NCI-H2196 treated with DMSO at 0.1 percent for 48 hours (cell line): ENCODE measurements at regions not wholly inside any gene's neighbourhood (a gene's known extent, or its start where the extent isn't known, plus 50 kb on each side); places are given as distances from the start of the nearest gene placed in this dataset.
"Not testable (repeated sequence)": the region's sequence is repeated elsewhere in the genome, so short reads cannot be mapped to it uniquely, and the experiment has no call there.

Experiments used
- DNase-seq: peaks from one replicate; lab custom pipeline; 2025; ENCODE audit not compliant: unreplicated experiment; lab: John Stamatoyannopoulos, UW

DNA sequence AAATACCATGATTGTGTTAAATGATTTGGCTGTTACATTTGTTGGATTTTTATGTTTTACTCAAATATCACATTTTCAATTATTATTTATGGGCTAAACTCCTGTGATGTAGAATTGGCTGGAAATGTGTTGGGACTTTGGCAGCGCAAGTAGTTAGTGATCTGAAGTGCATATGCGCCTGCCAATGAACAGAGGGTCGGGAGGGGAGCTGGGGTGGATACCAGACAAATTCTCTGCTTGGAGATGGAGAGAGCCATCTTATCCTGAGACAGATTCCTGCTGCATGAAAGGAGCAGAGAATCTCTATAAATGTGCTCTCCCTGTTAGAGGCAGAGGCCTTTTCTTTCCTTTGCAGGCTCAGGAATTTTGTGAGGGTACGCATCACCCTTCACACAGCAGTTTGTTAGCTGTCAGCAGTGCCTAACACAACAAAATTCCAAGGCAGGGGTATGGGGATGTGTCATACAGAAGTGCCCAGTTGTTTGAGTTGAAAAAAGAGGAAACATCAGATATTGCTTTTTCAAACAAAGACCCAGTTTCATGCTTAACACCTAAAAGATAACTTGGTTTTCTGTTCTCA, 489.1 kb downstream of the CSNK1G3 start:
- DNase-seq = no peak

DNA sequence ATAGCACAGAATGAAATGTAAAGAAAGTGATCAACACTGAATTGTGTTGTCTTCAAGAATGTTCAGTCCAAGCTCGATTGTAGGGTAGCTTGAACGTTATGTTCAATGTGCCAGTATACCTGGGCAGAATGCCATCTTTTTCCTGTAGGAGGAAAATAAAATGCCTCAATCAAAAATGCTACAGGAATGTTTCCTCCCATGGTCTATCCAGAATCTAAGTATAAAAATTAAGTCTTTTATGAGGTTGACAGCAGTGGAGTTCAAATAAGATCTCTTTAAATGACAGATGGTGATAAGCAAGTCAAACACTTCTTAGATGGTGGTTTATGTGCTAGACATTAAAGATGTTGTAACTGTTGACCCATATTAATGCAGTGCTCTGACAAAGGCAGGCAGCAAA, 488.6 kb downstream of the CSNK1G3 start:
- DNase-seq = no peak

DNA sequence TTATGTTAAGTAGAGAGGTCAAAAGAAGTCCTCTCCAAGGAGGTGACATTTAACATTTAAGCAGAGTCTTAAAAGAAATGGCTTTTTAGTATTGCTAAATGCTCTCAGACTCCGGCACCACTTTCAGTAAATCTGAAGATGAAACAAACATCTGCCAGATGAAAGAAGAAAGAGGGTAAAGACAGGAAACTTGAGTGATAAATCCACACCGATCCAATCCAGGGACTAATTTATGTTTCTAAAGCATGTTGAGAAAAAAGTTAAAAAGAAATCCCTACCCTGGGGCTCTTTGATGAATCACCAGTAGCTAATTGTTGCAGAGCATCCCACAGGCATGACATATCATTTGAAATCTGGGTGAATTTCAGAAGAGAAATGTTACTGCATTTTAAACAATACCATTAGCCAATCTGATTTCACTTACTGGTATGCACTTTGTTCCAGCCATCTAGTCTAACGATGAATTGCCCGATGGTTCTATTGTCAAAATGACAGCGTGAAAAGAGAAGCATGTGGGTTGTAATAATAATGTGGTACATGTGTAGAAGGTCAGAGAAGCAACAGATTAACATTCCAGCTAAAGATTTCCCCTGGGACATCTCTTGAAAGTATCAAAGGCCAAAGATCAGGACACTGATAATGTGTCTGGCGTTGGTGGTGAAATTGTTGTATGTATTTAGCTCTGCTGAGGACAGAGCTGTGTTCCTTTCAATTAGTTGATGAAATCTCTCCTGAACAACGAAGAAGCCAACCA, 485.7 kb downstream of the CSNK1G3 start:
- DNase-seq = no peak

DNA sequence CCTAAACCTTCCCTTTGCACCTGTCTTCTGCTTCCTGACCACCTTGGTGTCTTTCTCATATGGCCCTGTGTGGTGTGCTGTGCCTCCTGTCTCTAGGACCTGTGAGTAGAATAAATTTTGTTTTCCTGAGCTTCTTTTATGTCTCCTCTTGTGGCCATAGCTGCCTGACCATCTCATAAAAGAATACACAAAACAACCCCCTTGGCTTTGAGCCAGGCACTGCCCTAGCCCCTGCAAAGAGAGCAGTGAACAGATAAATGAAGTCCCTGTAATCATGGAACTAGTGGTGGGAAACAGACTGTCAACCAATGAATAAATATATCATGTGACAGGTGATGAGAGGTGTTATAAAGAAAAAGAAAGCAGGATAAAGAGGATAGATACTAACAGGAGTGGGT, 485.1 kb downstream of the CSNK1G3 start:
- DNase-seq = no peak

DNA sequence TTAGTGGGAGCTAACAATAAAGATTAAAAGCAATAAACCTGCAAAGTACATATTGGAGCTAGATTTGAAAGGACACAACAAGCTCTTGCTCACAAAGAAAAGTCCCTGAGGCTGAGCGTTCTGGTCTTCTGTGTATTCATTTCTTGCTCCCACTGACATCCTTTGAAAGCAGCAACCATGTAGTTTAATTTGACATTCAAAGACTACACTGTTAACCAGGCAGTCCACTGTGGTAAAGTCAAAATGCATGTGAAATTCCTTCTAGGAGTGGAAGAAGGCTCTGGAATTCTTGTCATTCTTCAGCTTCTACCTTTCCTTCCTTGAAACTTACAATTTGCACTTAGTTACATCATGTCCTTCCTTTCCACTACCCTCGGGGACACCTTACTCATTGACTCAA, 480.7 kb downstream of the CSNK1G3 start:
- no peak for DNase-seq

DNA sequence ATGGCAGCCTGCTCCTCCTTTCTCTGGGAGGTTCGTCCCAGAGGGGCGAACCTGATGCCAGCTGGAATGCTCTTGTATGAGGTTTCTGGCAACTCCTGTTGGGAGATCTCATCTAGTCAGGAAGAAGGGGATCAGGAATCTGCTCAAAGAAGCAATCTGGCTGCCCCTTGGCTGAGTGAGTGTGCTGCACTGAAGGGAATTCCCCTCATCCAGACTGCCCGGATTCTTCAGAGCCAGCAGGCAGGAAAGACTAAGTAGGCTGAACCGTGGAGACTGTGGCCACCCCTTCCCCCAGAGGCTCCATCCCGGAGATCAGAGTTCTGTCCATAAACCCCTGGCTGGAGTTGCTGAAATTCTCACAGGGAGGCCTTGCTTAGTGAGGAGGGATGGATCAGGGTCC, 476.0 kb downstream of the CSNK1G3 start:
- DNase-seq = no peak

DNA sequence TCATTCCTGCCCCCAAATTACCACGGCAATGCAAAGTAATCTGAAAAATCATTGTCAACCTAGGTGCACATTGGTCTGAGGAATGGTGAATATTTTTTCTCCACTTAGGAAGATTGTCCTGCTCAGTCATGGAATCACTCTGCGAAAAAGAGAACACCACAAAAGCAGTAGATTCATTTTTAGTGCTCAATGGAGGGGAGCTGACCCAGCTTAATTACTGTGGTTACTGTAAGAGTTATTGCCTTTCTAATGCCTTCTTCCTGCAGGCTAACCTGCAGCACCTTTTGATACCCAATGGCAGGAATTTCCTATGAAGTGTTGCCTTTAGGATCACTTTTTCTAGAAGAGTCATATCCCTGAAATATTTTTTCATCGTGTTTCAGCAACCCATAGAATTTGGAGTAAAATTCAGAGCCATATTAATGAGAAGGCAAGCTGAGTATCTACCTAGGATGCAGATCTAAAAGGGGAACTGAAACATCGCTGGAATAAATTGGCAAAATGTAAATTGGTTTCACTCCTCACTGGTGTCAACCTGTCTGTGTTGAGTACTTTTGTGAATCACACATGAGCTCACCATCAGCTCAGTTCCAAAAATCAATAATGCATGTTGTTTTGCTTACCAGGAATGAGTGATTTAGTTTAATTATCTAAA, 464.5 kb downstream of the CSNK1G3 start:
- DNase-seq = no peak

DNA sequence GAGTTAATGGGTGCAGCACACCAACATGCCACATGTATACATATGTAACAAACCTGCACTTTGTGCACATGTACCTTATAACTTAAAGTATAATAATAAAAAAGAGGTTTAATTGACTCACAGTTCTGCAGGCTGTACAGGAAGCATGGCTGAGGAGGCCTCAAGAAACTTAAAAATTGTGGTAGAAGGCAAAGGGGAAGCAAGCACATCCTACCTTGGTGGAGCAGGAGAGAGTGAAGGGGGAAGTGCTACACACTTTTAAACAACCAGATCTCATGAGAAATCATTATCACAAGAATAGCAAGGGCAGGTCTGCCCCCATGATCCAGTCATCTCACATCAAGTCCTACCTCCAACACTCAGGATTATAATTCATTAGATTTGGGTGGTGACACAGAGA, 463.5 kb downstream of the CSNK1G3 start:
- not testable (repeated sequence) for DNase-seq

DNA sequence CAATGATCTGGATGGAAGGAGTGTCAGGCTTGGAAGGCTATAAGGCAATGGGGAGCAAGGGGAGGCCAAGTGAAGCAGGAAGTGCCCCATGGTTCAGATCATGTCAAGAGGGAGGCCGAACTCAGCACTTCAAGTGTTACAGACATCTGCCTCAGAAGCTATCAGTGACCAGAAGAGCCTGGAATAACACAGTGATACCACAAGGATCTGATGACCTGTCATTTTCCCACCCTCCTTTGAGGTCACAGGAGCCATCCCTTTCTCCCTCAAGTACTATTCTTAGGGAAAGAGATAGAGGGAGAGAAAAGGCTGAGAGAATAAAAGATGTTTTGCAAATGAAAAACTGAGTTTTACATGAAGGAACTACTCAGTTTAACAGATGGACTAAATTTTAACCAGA, 454.8 kb downstream of the CSNK1G3 start:
- DNase-seq = no peak

DNA sequence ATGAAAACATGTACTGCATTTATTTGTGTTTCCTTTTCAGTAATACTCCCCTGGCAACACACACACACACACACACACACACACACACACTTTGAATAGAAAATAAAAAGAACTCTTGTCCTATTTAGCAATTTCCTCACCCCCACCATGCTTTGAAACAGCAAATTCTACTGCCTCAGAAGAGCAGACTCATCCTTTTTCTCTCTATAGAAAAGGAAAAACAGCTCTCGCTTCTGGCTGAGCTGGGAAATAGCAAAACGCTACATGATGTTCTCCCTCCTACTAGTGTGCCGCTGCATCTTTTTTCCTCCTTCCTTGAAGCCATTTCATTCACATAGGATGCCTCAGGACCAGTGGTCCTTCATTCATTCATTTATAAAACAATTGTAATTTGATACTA, 453.6 kb downstream of the CSNK1G3 start:
- no peak for DNase-seq

DNA sequence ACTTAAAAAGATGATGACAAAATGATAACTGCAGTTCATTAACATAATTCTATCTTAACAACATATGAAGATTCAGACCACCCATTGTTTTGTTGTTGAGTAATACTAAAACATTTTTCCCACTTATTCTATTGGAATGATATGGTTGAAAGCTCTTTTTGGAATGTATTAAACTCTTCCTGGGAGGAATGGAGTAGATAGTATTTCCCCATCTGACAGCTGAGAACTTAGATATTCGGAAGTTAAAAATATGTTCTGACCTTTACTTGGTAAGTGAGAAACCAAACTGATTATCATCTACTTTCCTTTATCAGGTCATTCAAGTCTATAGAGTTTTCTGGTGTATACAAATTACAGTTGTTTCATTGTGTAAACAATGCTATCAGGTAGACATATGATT, 452.9 kb downstream of the CSNK1G3 start:
- no peak for DNase-seq

DNA sequence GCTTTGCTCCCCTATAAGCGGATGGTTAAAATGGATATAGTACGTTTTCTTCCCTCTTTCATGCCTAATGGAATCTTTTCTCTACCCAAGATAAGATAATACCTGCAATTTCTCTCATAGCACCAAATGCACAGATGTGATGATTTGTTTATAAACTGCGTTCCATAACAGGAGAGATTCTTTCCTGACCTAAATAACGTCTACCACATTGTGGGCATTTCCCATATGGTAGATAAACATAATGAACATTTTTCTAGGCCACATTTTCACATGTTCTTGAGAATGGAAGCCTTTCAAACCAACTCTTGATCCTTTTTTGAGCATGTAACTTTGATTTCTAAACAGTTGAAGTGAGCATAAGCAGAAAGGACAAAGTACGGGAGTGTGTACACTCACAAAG, 448.5 kb downstream of the CSNK1G3 start:
- DNase-seq = no peak

DNA sequence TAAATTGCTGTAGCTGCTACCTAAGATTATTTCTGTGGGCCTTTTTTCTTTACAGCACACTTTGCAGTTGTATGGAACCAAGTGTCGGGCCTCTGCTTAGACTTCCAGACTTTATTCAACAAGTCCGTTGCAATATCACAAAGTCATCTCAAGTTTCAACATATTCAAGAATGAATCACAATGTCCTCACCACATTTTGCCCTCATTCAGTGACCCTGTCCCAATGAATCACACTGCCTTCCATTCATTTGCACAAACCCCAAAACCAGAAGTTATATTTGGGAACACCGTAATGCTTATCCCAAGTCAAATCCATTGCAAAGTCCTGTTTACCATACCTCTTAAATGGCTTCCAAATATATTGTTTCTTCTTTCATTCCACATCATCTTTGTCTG, 439.6 kb downstream of the CSNK1G3 start:
- no peak for DNase-seq

DNA sequence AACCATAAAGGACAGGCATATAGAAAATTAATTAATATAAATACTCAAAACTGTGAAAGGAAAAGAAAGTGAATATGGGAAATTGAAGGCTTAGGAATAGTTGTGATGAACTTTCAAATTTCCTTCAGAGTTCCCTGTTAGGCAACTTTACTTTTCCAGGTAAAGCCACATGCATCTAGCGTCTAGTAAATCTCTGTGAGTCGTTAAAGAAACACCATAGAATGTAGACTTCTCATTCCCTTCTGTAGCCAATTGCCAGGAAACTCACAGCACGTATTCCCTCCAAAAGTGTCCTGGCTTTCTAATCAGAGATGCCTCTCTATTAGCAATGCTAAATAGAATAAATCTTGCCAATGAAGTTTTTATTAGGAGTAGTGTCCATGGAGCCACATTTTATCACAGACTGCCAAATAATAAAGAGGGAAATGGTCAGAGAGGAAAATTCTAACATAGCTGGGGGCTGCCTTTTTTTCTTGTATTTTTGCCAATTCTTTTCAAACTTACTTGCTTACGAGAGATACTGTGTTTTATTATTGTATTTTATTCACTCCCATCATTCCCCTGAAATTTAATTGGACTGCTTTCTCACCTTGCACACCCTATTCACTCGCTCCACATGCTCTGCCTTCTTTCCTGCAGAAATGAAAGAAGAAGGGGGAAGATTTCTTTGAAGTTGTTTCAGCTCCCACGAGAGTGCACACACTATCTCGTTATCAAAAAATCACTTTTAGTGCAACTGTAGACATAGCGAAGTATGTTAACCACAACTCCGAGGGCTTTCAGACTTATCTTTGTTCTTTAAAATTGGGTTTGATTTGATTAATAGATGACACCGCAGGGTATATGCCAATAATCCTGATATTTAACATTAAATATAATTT, 439.0 kb downstream of the CSNK1G3 start:
- DNase-seq = no peak

DNA sequence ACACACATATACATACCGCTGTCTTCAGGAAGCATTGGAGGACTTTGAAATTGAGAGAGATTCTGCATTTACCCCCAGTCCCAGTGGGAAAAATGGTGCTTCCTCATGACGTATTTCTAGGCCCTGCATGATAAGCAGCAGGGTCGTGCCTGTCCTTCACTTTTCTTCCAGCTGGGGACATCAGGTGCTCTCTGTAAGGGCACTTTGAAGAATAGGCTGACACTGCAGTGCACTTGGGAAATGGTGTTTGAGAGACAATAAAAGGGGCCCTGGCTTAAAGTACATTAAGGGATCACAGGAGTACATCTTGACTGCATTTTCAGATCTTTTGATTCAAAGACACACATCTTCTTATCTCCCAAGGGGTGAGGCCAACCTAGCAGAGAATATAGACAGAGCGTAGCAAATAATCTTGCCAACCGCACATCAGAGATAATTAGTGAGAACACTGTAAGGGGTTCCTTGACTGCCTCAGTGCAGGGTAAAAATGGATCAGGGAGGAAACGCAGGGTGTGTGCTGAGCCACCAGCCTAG, 437.9 kb downstream of the CSNK1G3 start:
- no peak for DNase-seq

DNA sequence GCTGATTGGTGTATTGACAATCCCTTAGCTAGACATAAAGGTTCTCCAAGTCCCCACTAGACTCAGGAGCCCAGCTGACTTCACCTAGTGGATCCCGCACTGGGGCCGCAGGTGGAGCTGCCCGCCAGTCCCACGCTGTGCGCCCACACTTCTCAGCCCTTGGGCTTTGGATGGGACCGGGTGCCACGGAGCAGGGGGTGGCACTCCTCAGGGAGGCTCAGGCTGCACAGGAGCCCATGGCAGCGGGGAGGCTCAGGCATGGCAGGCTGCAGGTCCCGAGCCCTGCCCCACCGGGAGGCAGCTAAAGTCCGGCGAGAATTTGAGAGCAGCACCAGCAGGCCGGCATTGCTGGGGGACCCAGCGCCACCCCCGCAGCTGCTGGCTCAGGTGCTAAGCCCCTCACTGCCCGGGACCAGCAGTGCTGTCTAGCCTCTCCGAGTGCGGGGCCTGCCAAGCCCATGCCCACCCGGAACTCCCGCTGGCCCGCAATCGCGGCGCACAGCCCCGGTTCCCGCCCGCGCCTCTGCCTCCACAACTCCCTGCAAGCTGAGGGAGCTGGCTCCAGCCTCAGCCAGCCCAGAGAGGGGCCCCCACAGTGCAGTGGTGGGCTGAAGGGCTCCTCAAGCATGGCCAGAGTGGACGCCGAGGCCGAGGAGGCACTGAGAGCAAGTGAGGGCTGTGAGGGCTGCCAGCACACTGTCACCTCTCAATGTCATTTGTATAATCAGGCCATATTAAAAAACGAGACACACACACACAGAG, 437.2 kb downstream of the CSNK1G3 start:
- no peak for DNase-seq

DNA sequence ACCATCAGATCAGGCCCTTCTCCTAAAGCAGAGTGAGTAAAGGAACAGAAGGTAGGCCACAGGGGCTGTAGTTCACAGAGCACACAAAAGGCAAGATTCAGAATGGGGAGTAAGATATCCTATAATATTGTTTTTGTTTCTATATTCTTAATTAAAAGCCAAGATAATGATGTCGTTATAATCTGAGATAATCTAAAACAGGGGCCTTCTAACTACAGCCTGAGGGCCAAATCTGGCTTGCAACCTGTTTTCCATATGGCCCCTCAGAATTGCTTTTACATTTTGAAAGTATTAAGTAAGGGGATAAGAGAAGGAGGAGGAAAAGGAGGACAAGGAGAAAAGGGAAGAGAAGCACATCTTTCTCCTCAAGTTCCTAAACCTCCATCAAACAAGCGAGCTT, 435.8 kb downstream of the CSNK1G3 start:
- no peak for DNase-seq

DNA sequence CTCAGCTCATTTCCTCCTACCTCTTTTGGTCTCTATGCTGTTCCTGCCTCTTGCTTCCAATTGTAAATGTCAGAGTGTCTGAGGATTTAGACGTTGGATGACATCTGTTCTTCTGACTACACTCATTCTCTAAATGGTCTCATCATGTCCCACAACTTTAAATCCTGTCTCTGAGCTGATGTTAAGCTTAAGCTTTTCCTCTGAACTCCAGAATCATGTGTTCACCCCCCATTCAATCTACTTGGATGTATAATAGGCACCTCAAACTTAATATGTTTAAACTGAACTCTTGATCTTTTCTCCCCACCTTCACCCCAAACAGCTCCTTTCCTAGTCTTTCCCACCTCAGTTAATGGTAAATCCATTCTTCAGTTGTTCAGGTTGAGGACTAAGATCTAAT, 433.6 kb downstream of the CSNK1G3 start:
- no peak for DNase-seq

DNA sequence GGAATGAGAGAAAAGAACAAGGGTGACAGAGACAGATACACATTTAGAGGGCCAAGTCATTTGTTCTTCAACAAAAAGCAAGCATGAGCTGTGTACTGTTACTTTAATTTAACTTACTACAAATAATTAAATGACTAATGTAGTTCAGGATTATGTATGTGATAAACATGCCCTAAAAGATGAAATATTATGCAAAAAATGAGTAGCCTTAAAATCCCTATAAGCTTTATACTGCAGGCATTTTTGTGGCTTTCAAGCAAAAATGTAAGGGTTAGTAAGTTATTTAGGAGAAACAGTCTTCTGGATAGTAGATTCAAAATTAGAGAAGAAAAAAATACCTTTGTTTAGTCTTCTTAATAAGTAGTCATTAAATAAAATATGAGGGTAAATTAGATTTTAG, 431.2 kb downstream of the CSNK1G3 start:
- DNase-seq = no peak

DNA sequence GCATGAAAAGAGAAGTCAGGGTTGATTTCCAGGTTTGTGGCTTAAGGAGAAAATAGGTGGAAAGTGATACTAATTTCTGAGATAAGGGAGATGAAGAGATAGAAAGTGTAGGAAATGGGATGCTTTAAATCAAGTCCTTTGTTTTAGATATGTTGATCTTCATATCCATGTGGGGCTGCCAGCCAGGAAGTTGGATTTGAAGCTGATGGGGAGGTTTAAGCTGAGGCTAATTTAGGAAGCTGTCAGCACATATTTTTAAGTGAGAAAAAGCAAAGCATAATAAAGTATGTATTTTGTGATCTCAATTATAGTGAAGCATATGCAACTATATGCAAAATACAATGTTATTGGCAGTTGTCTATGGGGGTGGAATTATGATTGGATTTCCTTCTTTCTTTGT, 428.4 kb downstream of the CSNK1G3 start:
- DNase-seq = no peak

DNA sequence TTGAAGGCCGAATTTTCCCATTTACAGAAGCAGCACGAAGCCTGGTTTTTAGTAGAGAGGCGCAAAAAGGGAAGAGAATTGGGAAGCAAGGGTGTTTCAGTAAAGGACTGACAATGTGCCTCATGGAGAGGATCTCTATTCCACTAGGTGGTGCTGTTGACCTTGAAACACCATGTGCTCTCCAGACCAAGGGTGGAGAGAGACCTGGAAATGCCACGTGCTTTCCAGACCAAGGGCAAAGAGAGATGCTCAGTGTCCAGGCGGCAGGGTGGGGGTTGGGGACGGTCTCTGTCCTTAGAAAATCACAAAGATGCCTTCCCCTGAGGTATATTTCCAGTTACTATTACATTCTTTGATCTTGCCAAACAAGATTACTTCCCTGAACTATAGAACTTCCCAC, 425.3 kb downstream of the CSNK1G3 start:
- DNase-seq = no peak
